ENCODE measurements at regions not wholly inside any gene's neighbourhood (a gene's known extent, or its start where the extent isn't known, plus 50 kb on each side); places are given as distances from the start of the nearest gene placed in this dataset.

- TF ChIP-seq, protein P1, sequence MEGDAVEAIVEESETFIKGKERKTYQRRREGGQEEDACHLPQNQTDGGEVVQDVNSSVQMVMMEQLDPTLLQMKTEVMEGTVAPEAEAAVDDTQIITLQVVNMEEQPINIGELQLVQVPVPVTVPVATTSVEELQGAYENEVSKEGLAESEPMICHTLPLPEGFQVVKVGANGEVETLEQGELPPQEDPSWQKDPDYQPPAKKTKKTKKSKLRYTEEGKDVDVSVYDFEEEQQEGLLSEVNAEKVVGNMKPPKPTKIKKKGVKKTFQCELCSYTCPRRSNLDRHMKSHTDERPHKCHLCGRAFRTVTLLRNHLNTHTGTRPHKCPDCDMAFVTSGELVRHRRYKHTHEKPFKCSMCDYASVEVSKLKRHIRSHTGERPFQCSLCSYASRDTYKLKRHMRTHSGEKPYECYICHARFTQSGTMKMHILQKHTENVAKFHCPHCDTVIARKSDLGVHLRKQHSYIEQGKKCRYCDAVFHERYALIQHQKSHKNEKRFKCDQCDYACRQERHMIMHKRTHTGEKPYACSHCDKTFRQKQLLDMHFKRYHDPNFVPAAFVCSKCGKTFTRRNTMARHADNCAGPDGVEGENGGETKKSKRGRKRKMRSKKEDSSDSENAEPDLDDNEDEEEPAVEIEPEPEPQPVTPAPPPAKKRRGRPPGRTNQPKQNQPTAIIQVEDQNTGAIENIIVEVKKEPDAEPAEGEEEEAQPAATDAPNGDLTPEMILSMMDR (IDR thresholded peaks at IDR 0.05 in 2 of 3, conservative IDR thresholded peaks at IDR 0.05 in 1 of 3; ENCODE audit: borderline replicate concordance in 1 of 3, insufficient read depth in 1 of 3, low read depth in 2 of 3, low read length in 2 of 3), result no peak
- TF ChIP-seq, protein P2, sequence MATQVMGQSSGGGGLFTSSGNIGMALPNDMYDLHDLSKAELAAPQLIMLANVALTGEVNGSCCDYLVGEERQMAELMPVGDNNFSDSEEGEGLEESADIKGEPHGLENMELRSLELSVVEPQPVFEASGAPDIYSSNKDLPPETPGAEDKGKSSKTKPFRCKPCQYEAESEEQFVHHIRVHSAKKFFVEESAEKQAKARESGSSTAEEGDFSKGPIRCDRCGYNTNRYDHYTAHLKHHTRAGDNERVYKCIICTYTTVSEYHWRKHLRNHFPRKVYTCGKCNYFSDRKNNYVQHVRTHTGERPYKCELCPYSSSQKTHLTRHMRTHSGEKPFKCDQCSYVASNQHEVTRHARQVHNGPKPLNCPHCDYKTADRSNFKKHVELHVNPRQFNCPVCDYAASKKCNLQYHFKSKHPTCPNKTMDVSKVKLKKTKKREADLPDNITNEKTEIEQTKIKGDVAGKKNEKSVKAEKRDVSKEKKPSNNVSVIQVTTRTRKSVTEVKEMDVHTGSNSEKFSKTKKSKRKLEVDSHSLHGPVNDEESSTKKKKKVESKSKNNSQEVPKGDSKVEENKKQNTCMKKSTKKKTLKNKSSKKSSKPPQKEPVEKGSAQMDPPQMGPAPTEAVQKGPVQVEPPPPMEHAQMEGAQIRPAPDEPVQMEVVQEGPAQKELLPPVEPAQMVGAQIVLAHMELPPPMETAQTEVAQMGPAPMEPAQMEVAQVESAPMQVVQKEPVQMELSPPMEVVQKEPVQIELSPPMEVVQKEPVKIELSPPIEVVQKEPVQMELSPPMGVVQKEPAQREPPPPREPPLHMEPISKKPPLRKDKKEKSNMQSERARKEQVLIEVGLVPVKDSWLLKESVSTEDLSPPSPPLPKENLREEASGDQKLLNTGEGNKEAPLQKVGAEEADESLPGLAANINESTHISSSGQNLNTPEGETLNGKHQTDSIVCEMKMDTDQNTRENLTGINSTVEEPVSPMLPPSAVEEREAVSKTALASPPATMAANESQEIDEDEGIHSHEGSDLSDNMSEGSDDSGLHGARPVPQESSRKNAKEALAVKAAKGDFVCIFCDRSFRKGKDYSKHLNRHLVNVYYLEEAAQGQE (IDR thresholded peaks at IDR 0.05; ENCODE audit: low read depth), result no peak
- TF ChIP-seq RAD21 (IDR thresholded peaks at IDR 0.05; ENCODE audit: low read depth) (no peak), SP1 (IDR thresholded peaks at IDR 0.05; ENCODE audit: low read depth) (no peak), POLR2A (IDR thresholded peaks at IDR 0.05; ENCODE audit: borderline replicate concordance, extremely low read depth, insufficient read depth, insufficient read length) (no peak), ELF1 (IDR thresholded peaks at IDR 0.05; ENCODE audit: borderline replicate concordance, low read depth) (no peak), EZH2 (IDR thresholded peaks at IDR 0.05) (no peak), MAX (IDR thresholded peaks at IDR 0.05) (no peak), CBX3 (IDR thresholded peaks at IDR 0.05; ENCODE audit: low read depth) (no peak), ZFX (IDR thresholded peaks at IDR 0.05) (no peak), SIN3A (IDR thresholded peaks at IDR 0.05; ENCODE audit: low read depth) (no peak)
- TF ChIP-seq, protein P3, sequence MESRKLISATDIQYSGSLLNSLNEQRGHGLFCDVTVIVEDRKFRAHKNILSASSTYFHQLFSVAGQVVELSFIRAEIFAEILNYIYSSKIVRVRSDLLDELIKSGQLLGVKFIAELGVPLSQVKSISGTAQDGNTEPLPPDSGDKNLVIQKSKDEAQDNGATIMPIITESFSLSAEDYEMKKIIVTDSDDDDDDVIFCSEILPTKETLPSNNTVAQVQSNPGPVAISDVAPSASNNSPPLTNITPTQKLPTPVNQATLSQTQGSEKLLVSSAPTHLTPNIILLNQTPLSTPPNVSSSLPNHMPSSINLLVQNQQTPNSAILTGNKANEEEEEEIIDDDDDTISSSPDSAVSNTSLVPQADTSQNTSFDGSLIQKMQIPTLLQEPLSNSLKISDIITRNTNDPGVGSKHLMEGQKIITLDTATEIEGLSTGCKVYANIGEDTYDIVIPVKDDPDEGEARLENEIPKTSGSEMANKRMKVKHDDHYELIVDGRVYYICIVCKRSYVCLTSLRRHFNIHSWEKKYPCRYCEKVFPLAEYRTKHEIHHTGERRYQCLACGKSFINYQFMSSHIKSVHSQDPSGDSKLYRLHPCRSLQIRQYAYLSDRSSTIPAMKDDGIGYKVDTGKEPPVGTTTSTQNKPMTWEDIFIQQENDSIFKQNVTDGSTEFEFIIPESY (IDR thresholded peaks at IDR 0.05; ENCODE audit: extremely low read depth, insufficient replicate concordance, low read length), result no peak
These were observed 486.8 kb upstream of the GOLIM4 start for GRCh38 chr3:168582503-168582902.
